WERI-Rb-1 (cell line): ENCODE measurements at regions not wholly inside any gene's neighbourhood (a gene's known extent, or its start where the extent isn't known, plus 50 kb on each side); places are given as distances from the start of the nearest gene placed in this dataset.

ENCODE experiments used
- DNase-seq: peaks from one replicate; pipeline ENCODE4 v3.0.0-alpha.2; 2020
- H3K27ac ChIP-seq: fragments of 250-450 bp; sonication (Bioruptor Pico); 2 replicates; pipeline ENCODE4 v1.5.1; 2020; ENCODE audit warnings: mild to moderate bottlenecking, moderate library complexity
- H3K27me3 ChIP-seq: fragments of 250-450 bp; sonication (Bioruptor Pico); 2 replicates; pipeline ENCODE4 v1.5.1; 2021; ENCODE audit warnings: mild to moderate bottlenecking, low read depth, moderate library complexity; ENCODE audit not compliant: insufficient read depth, severe bottlenecking
- H3K36me3 ChIP-seq: fragments of 250-450 bp; sonication (Bioruptor Pico); 2 replicates; pipeline ENCODE4 v1.5.1; 2020; ENCODE audit warnings: mild to moderate bottlenecking, moderate library complexity
- H3K4me3 ChIP-seq: 2 replicates; pipeline ENCODE4 v1.5.1; 2011; ENCODE audit warnings: low read depth, mild to moderate bottlenecking, control low read depth, low read length
- H3K9me3 ChIP-seq: fragments of 250-450 bp; sonication (Bioruptor Pico); 2 replicates; pipeline ENCODE4 v1.5.1; 2021; ENCODE audit warnings: mild to moderate bottlenecking, moderate library complexity; ENCODE audit not compliant: severe bottlenecking
- CTCF ChIP-seq: IDR thresholded peaks from 2 replicates; pipeline ENCODE4 v1.5.1; 2011; ENCODE audit warnings: low read depth, mild to moderate bottlenecking, control low read depth, inconsistent platforms, low read length

- Histone ChIP-seq H3K27me3 (no peaks in the 10 kb centered on the region), H3K36me3 (no peaks in the 10 kb centered on the region), H3K27ac (no peak overlapping the region), H3K4me3 (no peak overlapping the region), H3K9me3 (no peaks in the 10 kb centered on the region)
- no peak for TF ChIP-seq CTCF
- no peak for DNase-seq
Observed at GRCh38 chr18:29248805-29249204, 1071.9 kb upstream of the CDH2 start.

- Histone ChIP-seq H3K9me3 (no peaks in the 10 kb centered on the region), H3K36me3 (no peaks in the 10 kb centered on the region), H3K27me3 (no peaks in the 10 kb centered on the region), H3K4me3 (no peak overlapping the region), H3K27ac (no peak overlapping the region)
- TF ChIP-seq CTCF: no peak
- DNase-seq: no peak
Observed at GRCh38 chr18:29241199-29241598, 1064.3 kb upstream of the CDH2 start.

- Histone ChIP-seq H3K9me3 (no peaks in the 10 kb centered on the region), H3K27ac (no peak overlapping the region), H3K4me3 (no peak overlapping the region), H3K36me3 (no peaks in the 10 kb centered on the region), H3K27me3 (no peaks in the 10 kb centered on the region)
- TF ChIP-seq CTCF: no peak
- no peak for DNase-seq
Observed at GRCh38 chr18:29234751-29235150, 1057.8 kb upstream of the CDH2 start.

GRCh38 chr18:29226213-29226612 is 1049.3 kb upstream of the CDH2 start:
- H3K27me3 ChIP-seq: no peaks in the 10 kb centered on the region
- no peak for TF ChIP-seq CTCF

GRCh38 chr18:29225351-29225750 is 1048.4 kb upstream of the CDH2 start:
- no peaks in the 10 kb centered on the region for H3K36me3 ChIP-seq
- H3K9me3 ChIP-seq: no peaks in the 10 kb centered on the region
- H3K4me3 ChIP-seq: no peak overlapping the region
- no peak for TF ChIP-seq CTCF
- H3K27ac ChIP-seq: no peak overlapping the region
- H3K27me3 ChIP-seq: no peaks in the 10 kb centered on the region
- no peak for DNase-seq

More at GRCh38 chr18:29226213-29226612, 1049.3 kb upstream of the CDH2 start:
- DNase-seq: no peak
- Histone ChIP-seq H3K9me3 (no peaks in the 10 kb centered on the region), H3K27ac (no peak overlapping the region), H3K36me3 (no peaks in the 10 kb centered on the region), H3K4me3 (no peak overlapping the region)

DNA sequence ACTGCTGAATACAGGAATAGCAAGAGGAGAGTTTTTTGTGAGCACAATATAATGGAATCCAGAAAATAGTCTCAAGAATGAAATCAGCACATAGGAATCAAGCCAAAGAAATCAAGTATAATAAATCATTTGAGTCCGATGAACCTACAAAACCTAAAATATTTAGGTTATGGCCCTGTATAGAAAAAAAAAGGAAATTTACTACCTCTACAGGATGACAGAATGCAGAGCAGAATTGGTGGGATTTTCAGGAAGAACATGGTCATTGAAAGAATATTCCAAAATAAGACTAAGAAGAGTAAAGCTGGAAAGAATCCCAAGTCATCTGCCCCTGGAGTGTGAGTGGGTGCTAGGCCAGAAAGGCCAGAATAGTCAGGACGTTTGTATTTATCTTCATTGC is 1041.2 kb upstream of the CDH2 start:
- no peak for TF ChIP-seq CTCF
- no peak overlapping the region for H3K4me3 ChIP-seq

More for the DNA sequence above, 1041.2 kb upstream of the CDH2 start:
- Histone ChIP-seq H3K27ac (no peak overlapping the region), H3K27me3 (no peaks in the 10 kb centered on the region), H3K9me3 (no peaks in the 10 kb centered on the region), H3K36me3 (no peaks in the 10 kb centered on the region)
- DNase-seq: no peak
